ENCODE measurements at regions not wholly inside any gene's neighbourhood (a gene's known extent, or its start where the extent isn't known, plus 50 kb on each side); places are given as distances from the start of the nearest gene placed in this dataset.
"Not testable (repeated sequence)": the region's sequence is repeated elsewhere in the genome, so short reads cannot be mapped to it uniquely, and the experiment has no call there.

- no peak for DNase-seq
Measured at GRCh38 chr10:56298941-56299340, 62.1 kb downstream of the ZWINT start.

- DNase-seq = no peak
Measured at GRCh38 chr10:56296618-56297017, 64.4 kb downstream of the ZWINT start.

GRCh38 chr10:56288403-56288802 lies 72.7 kb downstream of the ZWINT start:
- DNase-seq = no peak

GRCh38 chr10:56286096-56286495 lies 75.0 kb downstream of the ZWINT start:
- no peak for DNase-seq

- DNase-seq = no peak
Measured at GRCh38 chr10:56279270-56279669, 81.8 kb downstream of the ZWINT start.

GRCh38 chr10:56269181-56269580 lies 91.9 kb downstream of the ZWINT start:
- peak in 1 of 2 experiments; percentile 0 for DNase-seq

GRCh38 chr10:56266120-56266519 lies 94.9 kb downstream of the ZWINT start:
- no peak for DNase-seq

GRCh38 chr10:56258991-56259390 lies 102.1 kb downstream of the ZWINT start:
- no peak for DNase-seq

- DNase-seq = no peak
Measured at GRCh38 chr10:56258378-56258777, 102.7 kb downstream of the ZWINT start.

GRCh38 chr10:56255298-56255697 lies 105.8 kb downstream of the ZWINT start:
- no peak for DNase-seq

- DNase-seq = no peak
Measured at GRCh38 chr10:56240471-56240870, 120.6 kb downstream of the ZWINT start.

- DNase-seq = no peak
Measured at GRCh38 chr10:56231436-56231835, 129.6 kb downstream of the ZWINT start.

- no peak for DNase-seq
Measured at GRCh38 chr10:56222237-56222636, 138.8 kb downstream of the ZWINT start.

GRCh38 chr10:56212951-56213350 lies 148.1 kb downstream of the ZWINT start:
- DNase-seq = no peak

- no peak for DNase-seq
Measured at GRCh38 chr10:56181607-56182006, 179.5 kb downstream of the ZWINT start.

GRCh38 chr10:56178210-56178609 lies 182.8 kb downstream of the ZWINT start:
- no peak for DNase-seq

GRCh38 chr10:56155091-56155513 lies 206.0 kb downstream of the ZWINT start:
- DNase-seq = not testable (repeated sequence)

GRCh38 chr10:56146806-56147205 lies 214.3 kb downstream of the ZWINT start:
- DNase-seq = peak in 1 of 2 experiments; percentile 0

- no peak for DNase-seq
Measured at GRCh38 chr10:56142092-56142728, 218.8 kb downstream of the ZWINT start.

- peak in 1 of 2 experiments; percentile 72 for DNase-seq
Measured at GRCh38 chr10:56139405-56139804, 221.7 kb downstream of the ZWINT start.

GRCh38 chr10:56135828-56136227 lies 225.2 kb downstream of the ZWINT start:
- DNase-seq = no peak

- no peak for DNase-seq
Measured at GRCh38 chr10:56123247-56123646, 237.8 kb downstream of the ZWINT start.

GRCh38 chr10:56116684-56117083 lies 244.4 kb downstream of the ZWINT start:
- peak in 1 of 2 experiments; percentile 40 for DNase-seq

- DNase-seq = no peak
Measured at GRCh38 chr10:56109454-56109853, 251.6 kb downstream of the ZWINT start.

- DNase-seq = no peak
Measured at GRCh38 chr10:56104923-56105322, 256.1 kb downstream of the ZWINT start.

All from NCI-H2081 (cell line).